Naive B cell (primary cell): ENCODE measurements at regions not wholly inside any gene's neighbourhood (a gene's known extent, or its start where the extent isn't known, plus 50 kb on each side); places are given as distances from the start of the nearest gene placed in this dataset.

Experiments used
- ATAC-seq, 2 donors: fragments of 150-1000 bp; cut with Tn5 transposase; 2 replicates each; pipeline ENCODE4 v1.10.0; 2021; ENCODE audit warnings: low read depth in 2 of 2, mild to moderate bottlenecking in 2 of 2, moderate library complexity in 2 of 2
- DNase-seq: peaks from one replicate; pipeline ENCODE4 v3.0.0; 2022
- H3K27ac Mint-ChIP-seq, 6 donors: one replicate each; pipeline ENCODE4 v1.8.0; 2020 to 2022; ENCODE audit warnings: mild to moderate bottlenecking in 6 of 6, mixed read lengths in 6 of 6, moderate library complexity in 5 of 6, inconsistent platforms in 2 of 6
- H3K27me3 Mint-ChIP-seq, 3 donors: one replicate each; pipeline ENCODE4 v1.8.0; 2021 to 2022; ENCODE audit warnings: mixed read lengths in 3 of 3, mild to moderate bottlenecking in 1 of 3
- H3K36me3 Mint-ChIP-seq, 2 donors: one replicate each; pipeline ENCODE4 v1.8.0; 2020 to 2022; ENCODE audit warnings: mixed read lengths in 2 of 2, inconsistent platforms in 1 of 2, mild to moderate bottlenecking in 1 of 2
- H3K4me1 Mint-ChIP-seq, 3 donors: one replicate each; pipeline ENCODE4 v1.8.0; 2020 to 2022; ENCODE audit warnings: mixed read lengths in 3 of 3, inconsistent platforms in 1 of 3, mild to moderate bottlenecking in 1 of 3, moderate library complexity in 1 of 3
- H3K4me3 Mint-ChIP-seq, 8 donors: one replicate each; pipeline ENCODE4 v1.8.0; 2020 to 2022; ENCODE audit warnings: mild to moderate bottlenecking in 8 of 8, mixed read lengths in 8 of 8, moderate library complexity in 8 of 8, inconsistent platforms in 2 of 8
- H3K9me3 Mint-ChIP-seq, 7 donors: one replicate each; pipeline ENCODE4 v1.8.0; 2020 to 2022; ENCODE audit warnings: mixed read lengths in 7 of 7, mild to moderate bottlenecking in 5 of 7, inconsistent platforms in 2 of 7, moderate library complexity in 1 of 7

DNA sequence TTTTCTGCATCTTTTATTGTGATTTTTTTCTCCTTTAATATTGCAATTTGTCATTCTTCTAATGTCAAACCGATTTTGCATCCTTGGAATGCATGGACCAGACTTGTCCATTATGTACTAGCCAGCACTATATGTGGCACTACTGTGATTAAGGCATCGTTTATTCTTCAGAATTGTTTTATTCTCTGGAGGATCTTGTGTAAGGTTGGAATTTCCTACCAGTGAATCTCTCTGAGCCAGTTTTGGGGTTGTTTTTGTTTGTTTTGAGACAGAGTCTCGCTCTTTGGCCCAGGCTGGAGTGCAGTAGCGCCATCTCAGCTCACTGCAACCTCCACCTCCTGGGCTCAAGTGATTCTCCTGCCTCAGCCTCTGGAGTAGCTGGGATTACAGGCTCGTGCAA is 58.5 kb downstream of the IGLL5 start:
- H3K4me1 Mint-ChIP-seq: peaks cover 53 to 74% (median 63%) of the 10 kb centered on the region in 3 donors
- no peak for DNase-seq
- peak overlapping the region in 2 of 6 donors; percentile 7 to 10 for H3K27ac Mint-ChIP-seq
- ATAC-seq: no peak
- no peaks in the 10 kb centered on the region for H3K36me3 Mint-ChIP-seq
- H3K27me3 Mint-ChIP-seq: no peaks in the 10 kb centered on the region
- no peaks in the 10 kb centered on the region for H3K9me3 Mint-ChIP-seq
- H3K4me3 Mint-ChIP-seq: peak overlapping the region in 4 of 8 donors; percentile 33 to 66 (median 44)

- no peaks in the 10 kb centered on the region for H3K9me3 Mint-ChIP-seq
- peaks cover 63 to 77% (median 66%) of the 10 kb centered on the region in 3 donors for H3K4me1 Mint-ChIP-seq
- H3K27me3 Mint-ChIP-seq: no peaks in the 10 kb centered on the region
- H3K4me3 Mint-ChIP-seq: no peak overlapping the region
- H3K27ac Mint-ChIP-seq: no peak overlapping the region
- DNase-seq (no peak), ATAC-seq (no peak)
- H3K36me3 Mint-ChIP-seq: no peaks in the 10 kb centered on the region
These were observed 61.3 kb downstream of the IGLL5 start for GRCh38 chr22:22948651-22949571.

GRCh38 chr22:22949953-22950352 is 62.3 kb downstream of the IGLL5 start:
- DNase-seq (no peak), ATAC-seq (no peak)
- H3K27me3 Mint-ChIP-seq: no peaks in the 10 kb centered on the region
- no peaks in the 10 kb centered on the region for H3K9me3 Mint-ChIP-seq
- H3K27ac Mint-ChIP-seq: peak overlapping the region in 5 of 6 donors; percentile 36 to 83 (median 75)
- H3K4me3 Mint-ChIP-seq: peak overlapping the region in 3 of 8 donors; percentile 30 to 51 (median 36)
- H3K4me1 Mint-ChIP-seq: peaks cover 62 to 78% (median 68%) of the 10 kb centered on the region in 3 donors
- H3K36me3 Mint-ChIP-seq: no peaks in the 10 kb centered on the region

- no peaks in the 10 kb centered on the region for H3K9me3 Mint-ChIP-seq
- peaks cover 63 to 77% (median 72%) of the 10 kb centered on the region in 3 donors for H3K4me1 Mint-ChIP-seq
- H3K4me3 Mint-ChIP-seq: peak overlapping the region in 5 of 8 donors; percentile 26 to 68 (median 30)
- H3K27ac Mint-ChIP-seq: peak overlapping the region in 4 of 6 donors; percentile 24 to 84 (median 77)
- DNase-seq (no peak), ATAC-seq (no peak)
- no peaks in the 10 kb centered on the region for H3K36me3 Mint-ChIP-seq
- H3K27me3 Mint-ChIP-seq: no peaks in the 10 kb centered on the region
These were observed 63.4 kb downstream of the IGLL5 start for GRCh38 chr22:22951035-22951434.

DNA sequence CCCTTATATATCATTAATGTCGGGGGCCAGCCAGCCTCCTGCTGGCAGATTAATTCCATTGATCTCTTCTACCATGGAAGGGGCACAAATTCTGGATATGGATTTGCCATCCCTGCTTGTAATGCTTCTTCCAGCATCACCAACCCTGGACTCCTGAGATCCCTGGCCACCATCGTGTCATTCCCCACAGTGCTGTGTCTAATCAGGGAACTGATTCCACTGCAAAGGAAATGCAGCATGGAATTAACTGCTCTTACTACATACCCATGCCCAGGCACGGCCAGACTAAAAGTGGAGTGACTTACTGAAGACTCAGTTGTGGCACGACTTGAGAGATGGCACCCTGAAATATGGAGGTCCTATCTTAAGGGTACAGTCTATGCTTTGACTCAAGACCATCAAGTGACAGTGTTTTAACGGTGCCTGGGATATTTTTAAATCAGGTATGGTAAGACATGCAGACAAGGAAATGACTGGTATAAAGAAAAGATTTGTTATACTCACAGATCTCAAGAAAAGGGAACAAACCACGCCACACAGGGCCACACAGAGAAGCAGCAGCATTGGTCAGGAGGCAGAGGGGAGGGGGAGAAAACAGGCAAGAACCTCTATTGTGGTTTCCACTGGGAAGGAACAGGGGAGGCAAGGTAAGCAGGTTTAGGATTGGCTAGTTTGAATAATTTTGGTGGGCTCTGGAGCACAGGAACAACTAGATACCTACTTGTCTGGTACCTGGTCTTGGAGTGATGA is 65.1 kb downstream of the IGLL5 start:
- ATAC-seq: peak; percentile 31 to 32
- Mint-ChIP-seq H3K4me3 (peak overlapping the region; percentile 0 to 80 (median 54)), H3K27ac (peak overlapping the region; percentile 7 to 94 (median 82)), H3K36me3 (no peaks in the 10 kb centered on the region), H3K9me3 (no peaks in the 10 kb centered on the region), H3K27me3 (no peaks in the 10 kb centered on the region), H3K4me1 (peaks cover 54 to 64% (median 62%) of the 10 kb centered on the region in 3 donors)
- no peak for DNase-seq

- Mint-ChIP-seq H3K36me3 (no peaks in the 10 kb centered on the region), H3K27me3 (no peaks in the 10 kb centered on the region), H3K4me1 (peaks cover 54 to 62% (median 62%) of the 10 kb centered on the region in 3 donors), H3K27ac (peak overlapping the region; percentile 1 to 87 (median 49)), H3K9me3 (no peaks in the 10 kb centered on the region), H3K4me3 (peak overlapping the region in 7 of 8 donors; percentile 9 to 79 (median 64))
- DNase-seq: no peak
- ATAC-seq: no peak
These were observed 66.2 kb downstream of the IGLL5 start for GRCh38 chr22:22953791-22954190.

GRCh38 chr22:22954656-22955055 is 67.0 kb downstream of the IGLL5 start:
- Mint-ChIP-seq H3K36me3 (no peaks in the 10 kb centered on the region), H3K27me3 (no peaks in the 10 kb centered on the region), H3K9me3 (no peaks in the 10 kb centered on the region), H3K27ac (peak overlapping the region in 5 of 6 donors; percentile 44 to 86 (median 79)), H3K4me3 (peak overlapping the region in 6 of 8 donors; percentile 27 to 78 (median 66)), H3K4me1 (peaks cover 51 to 68% (median 61%) of the 10 kb centered on the region in 3 donors)
- peak; percentile 82 for DNase-seq
- ATAC-seq: peak; percentile 73 to 78

- Mint-ChIP-seq H3K4me1 (peaks cover 44 to 61% (median 55%) of the 10 kb centered on the region in 3 donors), H3K36me3 (no peaks in the 10 kb centered on the region), H3K9me3 (no peaks in the 10 kb centered on the region), H3K4me3 (peak overlapping the region in 2 of 8 donors; percentile 26 to 45), H3K27ac (peak overlapping the region in 4 of 6 donors; percentile 26 to 92 (median 46)), H3K27me3 (no peaks in the 10 kb centered on the region)
- ATAC-seq (no peak), DNase-seq (no peak)
These were observed 67.7 kb downstream of the IGLL5 start for GRCh38 chr22:22955276-22955798.

- H3K27me3 Mint-ChIP-seq: no peaks in the 10 kb centered on the region
- peak; percentile 64 to 66 for ATAC-seq
- peaks cover 0 to 3% (median under 1%) of the 10 kb centered on the region in 7 donors for H3K9me3 Mint-ChIP-seq
- peak; percentile 77 for DNase-seq
- H3K27ac Mint-ChIP-seq: peak overlapping the region in 3 of 6 donors; percentile 38 to 92 (median 54)
- H3K36me3 Mint-ChIP-seq: peaks cover 0 to 5% of the 10 kb centered on the region in 2 donors
- peak overlapping the region in 4 of 8 donors; percentile 26 to 57 (median 40) for H3K4me3 Mint-ChIP-seq
- peaks cover 38 to 54% (median 48%) of the 10 kb centered on the region in 3 donors for H3K4me1 Mint-ChIP-seq
These were observed 68.4 kb downstream of the IGLL5 start for GRCh38 chr22:22955866-22956535.

GRCh38 chr22:22957090-22957489 is 69.5 kb downstream of the IGLL5 start:
- H3K36me3 Mint-ChIP-seq: peaks cover 10 to 16% of the 10 kb centered on the region in 2 donors
- ATAC-seq: no peak
- no peaks in the 10 kb centered on the region for H3K27me3 Mint-ChIP-seq

DNA sequence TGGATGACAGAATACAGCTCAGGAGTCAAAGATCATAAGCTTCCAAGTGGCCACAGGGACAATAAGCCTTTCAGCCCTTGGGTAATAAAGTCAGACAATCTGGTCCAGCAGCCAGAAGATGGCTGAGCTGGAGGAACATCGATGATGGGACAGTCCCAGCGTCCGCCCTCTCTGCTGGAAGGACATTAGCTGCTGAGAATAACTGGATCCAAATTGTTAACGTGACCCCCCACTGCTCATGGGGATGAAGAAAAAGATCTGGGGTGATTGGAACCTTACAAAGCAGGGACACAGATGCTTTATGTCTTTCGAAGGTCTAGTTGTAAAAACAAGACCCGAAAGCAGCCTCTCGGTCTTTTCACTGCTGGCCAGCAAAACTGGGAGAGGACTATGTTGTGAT is 71.0 kb downstream of the IGLL5 start:
- DNase-seq (no peak), ATAC-seq (no peak)
- no peak overlapping the region for H3K4me3 Mint-ChIP-seq
- H3K4me1 Mint-ChIP-seq: peaks cover 14 to 28% (median 23%) of the 10 kb centered on the region in 3 donors
- H3K27ac Mint-ChIP-seq: no peak overlapping the region
- H3K27me3 Mint-ChIP-seq: peaks cover 0 to 1% (median 0%) of the 10 kb centered on the region in 3 donors
- peaks cover 10 to 18% of the 10 kb centered on the region in 2 donors for H3K36me3 Mint-ChIP-seq
- H3K9me3 Mint-ChIP-seq: peaks cover 2 to 17% (median 10%) of the 10 kb centered on the region in 7 donors

More at GRCh38 chr22:22957090-22957489, 69.5 kb downstream of the IGLL5 start:
- H3K9me3 Mint-ChIP-seq: peaks cover 0 to 14% (median 10%) of the 10 kb centered on the region in 7 donors
- H3K4me3 Mint-ChIP-seq: no peak overlapping the region
- no peak overlapping the region for H3K27ac Mint-ChIP-seq
- peaks cover 27 to 43% (median 38%) of the 10 kb centered on the region in 3 donors for H3K4me1 Mint-ChIP-seq
- DNase-seq: no peak

- Mint-ChIP-seq H3K27ac (no peak overlapping the region), H3K27me3 (peaks cover 0 to 8% (median 0%) of the 10 kb centered on the region in 3 donors), H3K4me1 (peaks cover 9 to 21% (median 16%) of the 10 kb centered on the region in 3 donors), H3K4me3 (no peak overlapping the region), H3K9me3 (peaks cover 2 to 17% (median 10%) of the 10 kb centered on the region in 7 donors), H3K36me3 (peaks cover 10 to 18% of the 10 kb centered on the region in 2 donors)
- ATAC-seq (peak; percentile 18 to 57), DNase-seq (peak; percentile 82)
These were observed 71.7 kb downstream of the IGLL5 start for GRCh38 chr22:22959147-22959827.
